Heart left ventricle (tissue), 16 donors: ENCODE measurements at regions not wholly inside any gene's neighbourhood (a gene's known extent, or its start where the extent isn't known, plus 50 kb on each side); places are given as distances from the start of the nearest gene placed in this dataset.

Experiments
- ATAC-seq, 4 donors: fragments of 200-7000 bp; cut with Tn5 transposase; one replicate each; pipeline ENCODE4 v1.9.1; 2020 to 2022; ENCODE audit warnings: moderate library complexity in 4 of 4, mild to moderate bottlenecking in 3 of 4, moderate number of reproducible peaks in 1 of 4
- DNase-seq, 5 donors: peaks; one replicate each; pipeline ENCODE4 v3.0.0-alpha.2; 2020
- H3K27ac ChIP-seq, 12 donors: fragments of 200-600 bp; sonication (generic) in 4 of 12; one replicate each; pipeline versions ENCODE4 v1.5.0 to v1.8.0; 2016 to 2022; ENCODE audit warnings: mild to moderate bottlenecking in 2 of 12
- H3K27me3 ChIP-seq, 9 donors: fragments of 200-600 bp; sonication (generic) in 2 of 9; one replicate each; pipeline versions ENCODE4 v1.5.1 to v1.8.0; 2016 to 2022; ENCODE audit warnings: mild to moderate bottlenecking in 3 of 9
- H3K36me3 ChIP-seq, 9 donors: fragments of 200-600 bp; sonication (generic) in 2 of 9; one replicate each; pipeline versions ENCODE4 v1.5.0 to v1.8.0; 2018 to 2022; ENCODE audit warnings: mild to moderate bottlenecking in 2 of 9
- H3K4me1 ChIP-seq, 12 donors: fragments of 200-600 bp; sonication (generic) in 4 of 12; one replicate each; pipeline versions ENCODE4 v1.5.0 to v1.8.0; 2016 to 2022; ENCODE audit warnings: mild to moderate bottlenecking in 3 of 12
- H3K4me3 ChIP-seq, 12 donors: fragments of 200-600 bp; sonication (generic) in 4 of 12; one replicate each; pipeline versions ENCODE4 v1.5.0 to v1.8.0; 2017 to 2022; ENCODE audit warnings: mild to moderate bottlenecking in 9 of 12, moderate library complexity in 4 of 12
- H3K9me3 ChIP-seq, 12 donors: fragments of 200-600 bp; sonication (generic) in 4 of 12; one replicate each; pipeline versions ENCODE4 v1.5.0 to v1.8.0; 2016 to 2022; ENCODE audit warnings: mild to moderate bottlenecking in 1 of 12
- CTCF ChIP-seq, 12 donors: fragments of 200-600 bp; sonication (generic) in 4 of 12; IDR thresholded peaks; one replicate each; pipeline versions ENCODE4 v1.5.0 to v1.8.0; 2018 to 2022; ENCODE audit warnings: antibody characterized with exemption in 12 of 12, mild to moderate bottlenecking in 5 of 12
- POLR2A ChIP-seq, 2 donors: fragments of 450-650 bp; IDR thresholded peaks; one replicate each; pipeline ENCODE4 v1.6.1; 2017; ENCODE audit warnings: antibody characterized with exemption in 2 of 2, mild to moderate bottlenecking in 2 of 2, moderate library complexity in 2 of 2
- WGBS, 4 donors: extraction: QIAGEN DNeasy Blood & Tissue Kit in 2 of 4; methylation state at CpG; one replicate each; pipeline versions ENCODE4 v1.1.5 to v1.1.7; 2013 to 2018; 5-methylcytosine and 5-hydroxymethylcytosine counted together
- intact Hi-C, 10 donors: fragments of 100-400 bp; cut with DNase I; formaldehyde crosslinking; loops; one replicate each; pipeline versions ENCODE4 v1.11.1 to v1.14.2; 2022
- donor health status: ischemic (EF 13 %, LVEDD 7.1; RV severe dilation, severe dysfunction).
- donor health status: healthy with polysubstance abuse.
- donor health status: DM: no; HTN: yes; CAD: no.
- donor health status: DM: no; HTN: no; CAD: no.
- donor health status: ischemic (EF 25% LVEDD 6.9; RV normal size, moderate dysfunction).
- donor health status: ischemic (EF 25% LVEDD 5.7; RV mildly dilated, moderate dysfunction).
- donor health status: healthy.
- donor health status: DM: yes; HTN: yes; CAD: no.
- donor health status: ischemic (EF 35%, LVEDD 5.7; RV mildly dilated, moderate dysfunction).
- donor health status: nonischemic (EF 11% LVEDD 7.7; RV severe dilation, severe dysfunction).
- donor health status: DM: yes; HTN: yes; CAD: no.
- donor health status: PGD.
- donor health status: ischemic (EF 29% LVEDD 5.4; RV normal size, mild dysfunction).
- donor health status: nonischemic (EF 23%, LVEDD 6.1; RV moderate dilation, normal function).

GRCh38 chr1:222129041-222129440 is 387.2 kb upstream of the DUSP10 start:
- peaks cover 0 to 9% (median 0%) of the 10 kb centered on the region in 12 donors for H3K9me3 ChIP-seq
- DNase-seq (no peak), ATAC-seq (no peak)
- TF ChIP-seq CTCF (IDR thresholded peaks at IDR 0.05) (no peak), POLR2A (IDR thresholded peaks at IDR 0.05) (no peak)
- no peaks in the 10 kb centered on the region for H3K36me3 ChIP-seq
- intact Hi-C loops = no loop called here
- no peaks in the 10 kb centered on the region for H3K4me1 ChIP-seq
- H3K27ac ChIP-seq = no peak overlapping the region
- no peak overlapping the region for H3K4me3 ChIP-seq
- no peaks in the 10 kb centered on the region for H3K27me3 ChIP-seq

- Histone ChIP-seq H3K4me3 (no peak overlapping the region), H3K36me3 (no peaks in the 10 kb centered on the region), H3K4me1 (no peaks in the 10 kb centered on the region), H3K9me3 (no peaks in the 10 kb centered on the region), H3K27me3 (no peaks in the 10 kb centered on the region), H3K27ac (no peak overlapping the region)
- TF ChIP-seq POLR2A (IDR thresholded peaks at IDR 0.05) = no peak
- TF ChIP-seq CTCF (IDR thresholded peaks at IDR 0.05) = no peak
- ATAC-seq = no peak
- 59 to 79% (median 70%) methylated on average over 3 of the region's 3 CpGs for WGBS, 4 donors
- no peak for DNase-seq
- intact Hi-C loops = no loop called here
Measured at GRCh38 chr1:222127526-222128152, 385.8 kb upstream of the DUSP10 start.

GRCh38 chr1:222127096-222127495 is 385.2 kb upstream of the DUSP10 start:
- no peak for ATAC-seq
- Histone ChIP-seq H3K36me3 (no peaks in the 10 kb centered on the region), H3K27me3 (no peaks in the 10 kb centered on the region), H3K4me3 (no peak overlapping the region), H3K9me3 (no peaks in the 10 kb centered on the region), H3K27ac (no peak overlapping the region), H3K4me1 (no peaks in the 10 kb centered on the region)
- intact Hi-C loops = no loop called here
- WGBS, 4 donors = 75 to 85% (median 78%) methylated on average over 2 of the region's 2 CpGs
- no peak for DNase-seq
- TF ChIP-seq POLR2A (IDR thresholded peaks at IDR 0.05) (no peak), CTCF (IDR thresholded peaks at IDR 0.05) (no peak)

- Histone ChIP-seq H3K36me3 (no peaks in the 10 kb centered on the region), H3K4me3 (no peak overlapping the region), H3K27me3 (no peaks in the 10 kb centered on the region), H3K4me1 (no peaks in the 10 kb centered on the region), H3K9me3 (no peaks in the 10 kb centered on the region), H3K27ac (no peak overlapping the region)
- intact Hi-C loops = no loop called here
- ATAC-seq = no peak
- 71 to 84% (median 82%) methylated on average over 4 of the region's 4 CpGs for WGBS, 4 donors
- DNase-seq = no peak
- TF ChIP-seq POLR2A (IDR thresholded peaks at IDR 0.05) = no peak
- no peak for TF ChIP-seq CTCF (IDR thresholded peaks at IDR 0.05)
Measured at GRCh38 chr1:222126052-222126451, 384.2 kb upstream of the DUSP10 start.
